Retinal pigment epithelial cell (primary cell): ENCODE measurements at regions not wholly inside any gene's neighbourhood (a gene's known extent, or its start where the extent isn't known, plus 50 kb on each side); places are given as distances from the start of the nearest gene placed in this dataset.

Experiments used
- DNase-seq: peaks from one replicate; pipeline ENCODE4 v3.0.0-alpha.2; 2010; ENCODE audit warnings: low read depth
- H3K4me3 ChIP-seq: 2 replicates; pipeline ENCODE4 v1.5.1; 2011; ENCODE audit warnings: mild to moderate bottlenecking, low read length, control low read depth, moderate library complexity
- CTCF ChIP-seq: conservative IDR thresholded peaks from 2 replicates; pipeline ENCODE4 v1.5.1; 2011; ENCODE audit warnings: low read depth, low read length, control low read depth, inconsistent platforms

- TF ChIP-seq CTCF: no peak
- no peak overlapping the region for H3K4me3 ChIP-seq
- DNase-seq: no peak
These were observed 313.0 kb upstream of the NRXN1 start for GRCh38 chr2:51344886-51345285.

- no peak overlapping the region for H3K4me3 ChIP-seq
- DNase-seq: no peak
- TF ChIP-seq CTCF: no peak
These were observed 303.4 kb upstream of the NRXN1 start for GRCh38 chr2:51335087-51336058.

GRCh38 chr2:51329512-51329911 lies 297.6 kb upstream of the NRXN1 start:
- DNase-seq: peak; percentile 4
- H3K4me3 ChIP-seq: no peak overlapping the region
- TF ChIP-seq CTCF: no peak

- TF ChIP-seq CTCF: no peak
- no peak for DNase-seq
- H3K4me3 ChIP-seq: no peak overlapping the region
These were observed 292.1 kb upstream of the NRXN1 start for GRCh38 chr2:51324051-51324450.

GRCh38 chr2:51322613-51323012 lies 290.7 kb upstream of the NRXN1 start:
- no peak overlapping the region for H3K4me3 ChIP-seq
- no peak for DNase-seq
- TF ChIP-seq CTCF: no peak

- no peak for TF ChIP-seq CTCF
- H3K4me3 ChIP-seq: no peak overlapping the region
- DNase-seq: no peak
These were observed 272.4 kb upstream of the NRXN1 start for GRCh38 chr2:51304311-51304710.

- no peak for DNase-seq
- no peak overlapping the region for H3K4me3 ChIP-seq
- TF ChIP-seq CTCF: no peak
These were observed 269.4 kb upstream of the NRXN1 start for GRCh38 chr2:51301381-51301780.
